ENCODE measurements at regions not wholly inside any gene's neighbourhood (a gene's known extent, or its start where the extent isn't known, plus 50 kb on each side); places are given as distances from the start of the nearest gene placed in this dataset.

DNA sequence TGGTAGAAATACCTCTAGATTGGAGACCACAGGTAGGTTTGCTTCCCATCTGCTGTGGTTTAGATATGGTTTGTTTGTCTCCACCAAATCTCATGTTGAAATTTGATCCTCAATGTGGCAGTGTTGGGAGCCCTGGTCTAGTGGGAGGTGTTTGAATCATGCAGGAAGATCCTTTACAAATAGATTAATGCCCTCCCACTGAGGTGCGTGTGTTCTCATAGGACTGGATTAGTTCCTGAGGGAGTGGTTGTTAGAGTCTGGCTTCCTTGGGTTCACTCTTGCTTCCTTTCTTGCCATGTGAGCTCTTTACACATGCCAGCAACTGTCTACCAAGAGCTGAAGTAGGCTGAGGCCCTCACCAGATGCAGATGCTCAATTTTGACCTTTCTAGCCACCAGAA lies 391.1 kb upstream of the GRIA1 start:
- FAIRE-seq = no peak
- DNase-seq (ENCODE audit: low spot score) = no peak

GRCh38 chr5:153101235-153102180 lies 389.0 kb upstream of the GRIA1 start:
- FAIRE-seq (no peak), DNase-seq (ENCODE audit: low spot score) (no peak)

DNA sequence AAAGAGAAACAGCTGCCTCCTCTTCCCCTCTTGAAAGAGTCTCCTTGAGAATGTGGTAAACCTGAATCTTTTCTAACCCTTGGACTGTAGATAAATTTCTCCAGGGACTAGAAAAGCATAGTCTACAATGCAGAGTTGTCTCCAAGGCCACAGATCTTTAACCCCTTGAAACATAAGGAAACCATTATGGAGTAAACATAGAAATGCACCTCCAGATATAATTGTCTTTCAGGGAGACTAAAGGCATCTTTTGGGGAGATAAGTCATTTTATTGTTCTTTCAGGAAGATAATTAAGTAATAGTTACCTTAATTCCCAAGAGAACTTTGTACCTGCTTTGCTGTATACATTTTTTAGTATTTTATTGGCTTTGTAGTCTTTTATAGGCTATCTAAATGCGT lies 373.6 kb upstream of the GRIA1 start:
- FAIRE-seq (no peak), DNase-seq (ENCODE audit: low spot score) (no peak)

GRCh38 chr5:153118018-153118417 lies 372.5 kb upstream of the GRIA1 start:
- FAIRE-seq (no peak), DNase-seq (ENCODE audit: low spot score) (no peak)

GRCh38 chr5:153122403-153122802 lies 368.1 kb upstream of the GRIA1 start:
- no peak for FAIRE-seq

GRCh38 chr5:153130296-153130695 lies 360.2 kb upstream of the GRIA1 start:
- FAIRE-seq (no peak), DNase-seq (ENCODE audit: low spot score) (no peak)

More at GRCh38 chr5:153122403-153122802, 368.1 kb upstream of the GRIA1 start:
- DNase-seq (ENCODE audit: low spot score) = no peak

GRCh38 chr5:153135411-153135810 lies 355.1 kb upstream of the GRIA1 start:
- FAIRE-seq (no peak), DNase-seq (ENCODE audit: low spot score) (peak; percentile 33)

- FAIRE-seq (no peak), DNase-seq (ENCODE audit: low spot score) (no peak)
These were observed 353.4 kb upstream of the GRIA1 start for GRCh38 chr5:153136910-153137614.

DNA sequence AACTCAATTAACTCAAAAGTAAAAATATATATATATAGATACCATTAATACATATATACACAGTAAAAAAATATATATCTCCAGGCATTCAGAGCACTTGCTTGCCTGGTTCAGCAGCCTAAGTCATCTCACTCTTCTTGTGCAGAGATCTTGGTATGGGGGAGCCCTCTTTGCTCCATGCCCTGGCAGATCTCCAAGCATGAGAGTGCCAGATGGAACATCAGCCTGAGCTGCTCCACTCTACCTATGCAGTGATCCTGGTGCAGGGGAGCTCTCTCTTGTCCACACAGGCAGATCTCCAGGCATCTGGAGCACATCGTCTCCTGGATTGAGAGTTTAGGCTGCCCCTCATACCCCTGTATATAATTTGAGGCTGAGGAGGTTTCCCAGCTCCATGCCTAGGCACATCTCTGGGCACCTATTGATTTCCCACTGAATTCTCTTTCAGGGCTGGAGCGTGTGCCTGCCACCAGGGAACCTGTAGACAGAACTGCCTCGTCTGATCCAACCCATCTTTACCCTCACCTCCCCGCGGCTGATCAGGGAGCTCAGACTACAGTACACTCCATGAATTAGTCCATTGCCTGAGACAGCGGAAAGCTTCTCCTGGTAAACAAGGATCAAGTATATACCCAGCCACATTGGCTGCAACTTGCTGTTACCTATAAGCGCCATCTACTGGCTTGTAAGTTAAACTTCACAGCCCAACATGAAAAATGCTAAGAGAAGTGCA lies 342.4 kb upstream of the GRIA1 start:
- no peak for FAIRE-seq
- DNase-seq (ENCODE audit: low spot score) = peak; percentile 34

DNA sequence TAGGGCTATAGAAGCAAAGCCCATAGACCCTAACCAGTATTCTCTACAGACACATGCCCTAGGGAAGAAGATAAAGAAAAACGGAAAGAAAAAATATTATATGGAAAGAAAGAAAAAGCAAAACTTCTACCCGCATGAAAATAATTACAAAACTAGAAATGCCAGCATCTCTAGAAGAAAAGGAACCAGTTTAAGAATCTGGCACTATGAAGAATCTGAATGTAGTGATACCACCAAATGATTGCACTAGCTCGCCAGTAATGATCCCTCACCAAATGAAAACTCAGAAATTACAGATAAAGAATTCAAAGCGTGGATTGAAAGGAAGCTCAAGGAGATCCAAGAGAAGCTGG lies 341.9 kb upstream of the GRIA1 start:
- DNase-seq (ENCODE audit: low spot score) = no peak
- no peak for FAIRE-seq

- DNase-seq (ENCODE audit: low spot score) (no peak), FAIRE-seq (no peak)
These were observed 338.9 kb upstream of the GRIA1 start for GRCh38 chr5:153151558-153151957.

GRCh38 chr5:153153086-153153485 lies 337.4 kb upstream of the GRIA1 start:
- FAIRE-seq = no peak
- DNase-seq (ENCODE audit: low spot score) = no peak

DNA sequence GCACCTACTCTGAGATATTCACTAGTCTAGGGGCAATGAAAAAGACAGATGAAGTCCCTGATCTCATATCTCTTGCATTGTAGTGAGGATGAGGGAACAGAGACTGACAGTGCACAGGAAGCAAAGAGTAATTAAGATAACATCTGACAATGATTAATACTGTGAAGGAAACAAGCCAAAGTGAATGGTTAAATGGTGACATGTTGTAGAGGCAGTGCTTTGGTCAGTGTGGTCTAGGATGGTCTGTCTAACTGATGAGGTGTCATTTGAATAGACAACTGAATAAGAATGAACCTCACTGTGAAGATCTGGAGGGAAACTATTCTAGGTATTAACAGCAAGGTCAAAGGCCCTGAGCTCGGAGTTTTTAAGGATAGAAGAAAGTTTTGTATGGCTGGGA lies 333.3 kb upstream of the GRIA1 start:
- FAIRE-seq = no peak
- peak; percentile 49 for DNase-seq (ENCODE audit: low spot score)

GRCh38 chr5:153158608-153159007 lies 331.9 kb upstream of the GRIA1 start:
- FAIRE-seq = no peak
- DNase-seq (ENCODE audit: low spot score) = no peak

DNA sequence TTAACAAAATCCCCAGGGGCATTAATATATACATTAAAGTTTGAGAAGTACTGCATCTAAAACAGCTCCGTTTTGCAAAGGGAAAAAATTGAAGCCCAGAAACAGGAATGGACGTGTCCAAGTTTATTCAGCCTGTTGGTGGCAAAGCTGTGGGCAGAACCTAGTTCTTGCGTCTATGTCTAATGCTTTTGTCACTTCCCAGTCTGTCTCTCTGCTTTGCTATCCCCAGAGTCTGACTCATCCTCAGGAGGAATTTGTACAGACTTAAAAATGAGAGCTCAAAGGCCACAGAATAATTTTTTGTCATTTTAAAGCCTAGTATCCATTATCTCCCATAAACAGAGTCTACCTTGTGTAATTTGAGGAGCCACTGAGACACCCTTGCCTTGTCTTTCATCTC lies 330.9 kb upstream of the GRIA1 start:
- FAIRE-seq = no peak
- peak; percentile 53 for DNase-seq (ENCODE audit: low spot score)

GRCh38 chr5:153168241-153168640 lies 322.2 kb upstream of the GRIA1 start:
- no peak for FAIRE-seq

GRCh38 chr5:153187503-153187902 lies 303.0 kb upstream of the GRIA1 start:
- FAIRE-seq = no peak
- no peak for DNase-seq (ENCODE audit: low spot score)

More at GRCh38 chr5:153168241-153168640, 322.2 kb upstream of the GRIA1 start:
- DNase-seq (ENCODE audit: low spot score) = no peak

- FAIRE-seq (no peak), DNase-seq (ENCODE audit: low spot score) (no peak)
These were observed 284.1 kb upstream of the GRIA1 start for GRCh38 chr5:153206361-153206760.

- no peak for DNase-seq (ENCODE audit: low spot score)
- no peak for FAIRE-seq
These were observed 281.5 kb upstream of the GRIA1 start for GRCh38 chr5:153209016-153209415.

DNA sequence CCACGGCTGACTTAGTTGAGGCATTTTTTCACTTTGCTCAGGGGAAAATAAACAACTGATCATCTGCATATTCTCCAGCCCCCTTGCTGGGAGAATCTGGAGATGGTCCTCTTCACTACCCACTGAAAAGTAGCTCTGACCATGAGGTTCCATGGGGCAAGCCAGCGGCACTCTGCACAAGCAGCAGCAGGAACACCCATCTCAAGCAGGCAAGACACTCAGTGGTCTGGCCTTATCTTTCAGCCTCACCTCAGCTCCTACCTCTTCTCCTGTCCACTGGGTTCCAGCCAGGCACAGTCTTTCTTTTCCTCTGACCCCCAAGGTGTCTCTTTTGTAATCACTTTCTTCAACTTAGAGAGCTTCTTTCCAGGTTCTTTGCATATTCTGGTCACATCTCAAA lies 280.8 kb upstream of the GRIA1 start:
- DNase-seq (ENCODE audit: low spot score) = no peak
- FAIRE-seq = no peak

- DNase-seq (ENCODE audit: low spot score) = no peak
These were observed 279.4 kb upstream of the GRIA1 start for GRCh38 chr5:153211076-153211475.

DNA sequence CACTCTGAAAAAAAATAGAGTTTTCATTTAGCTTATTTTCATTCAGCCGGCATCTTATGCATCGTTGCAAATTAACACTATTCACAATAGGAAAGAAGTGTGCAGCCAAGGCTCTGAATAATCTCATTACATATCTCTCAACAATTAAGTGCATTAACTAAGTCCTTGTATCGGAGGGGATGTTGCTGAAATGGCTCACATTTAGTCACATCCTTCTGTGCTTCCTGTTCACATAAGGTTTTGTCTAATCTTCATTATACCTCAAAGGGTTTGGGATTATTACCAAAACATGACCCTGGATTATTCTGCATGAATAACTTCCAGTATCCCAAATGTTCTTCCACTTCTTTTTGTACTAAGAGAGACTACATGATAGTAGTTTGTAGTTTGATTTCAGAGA lies 278.0 kb upstream of the GRIA1 start:
- FAIRE-seq (no peak), DNase-seq (ENCODE audit: low spot score) (no peak)

More at GRCh38 chr5:153211076-153211475, 279.4 kb upstream of the GRIA1 start:
- FAIRE-seq = no peak
